PC-3 (cell line): ENCODE measurements at regions not wholly inside any gene's neighbourhood (a gene's known extent, or its start where the extent isn't known, plus 50 kb on each side); places are given as distances from the start of the nearest gene placed in this dataset.

Experiments
- EZH2 ChIP-seq: fragments of 300-600 bp; sonication (generic); IDR thresholded peaks from one replicate; pipeline ENCODE4 v1.6.1; 2017; ENCODE audit warnings: antibody characterized with exemption, mild to moderate bottlenecking, low read length; ENCODE audit not compliant: unreplicated experiment
- TF ChIP-seq, protein P1 (sequence below): fragments of 300-600 bp; sonication (generic); conservative IDR thresholded peaks from 2 replicates; pipeline ENCODE4 v1.5.1; 2017; ENCODE audit warnings: antibody characterized with exemption, low read depth, mild to moderate bottlenecking, low read length

DNA sequence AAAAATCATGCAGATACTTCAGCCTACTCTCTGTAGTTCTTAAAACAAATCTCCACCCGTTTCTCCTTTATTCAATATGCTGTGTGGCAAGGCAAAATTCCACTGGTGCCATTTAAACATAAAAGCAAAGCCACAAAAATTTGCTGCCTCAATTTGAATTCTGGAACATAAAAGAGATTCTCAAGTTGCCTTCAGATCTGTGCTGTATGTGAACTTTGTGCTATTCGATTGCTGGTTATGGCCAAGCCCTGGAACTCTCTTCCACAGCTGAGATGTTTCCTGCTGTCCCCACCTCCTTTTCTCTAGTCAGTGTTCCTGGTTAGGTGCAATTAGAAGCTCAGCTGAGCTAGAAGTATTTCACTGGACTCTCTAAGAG, 395.3 kb upstream of the BTBD3 start:
- no peak for TF ChIP-seq EZH2
- TF ChIP-seq, protein P1, sequence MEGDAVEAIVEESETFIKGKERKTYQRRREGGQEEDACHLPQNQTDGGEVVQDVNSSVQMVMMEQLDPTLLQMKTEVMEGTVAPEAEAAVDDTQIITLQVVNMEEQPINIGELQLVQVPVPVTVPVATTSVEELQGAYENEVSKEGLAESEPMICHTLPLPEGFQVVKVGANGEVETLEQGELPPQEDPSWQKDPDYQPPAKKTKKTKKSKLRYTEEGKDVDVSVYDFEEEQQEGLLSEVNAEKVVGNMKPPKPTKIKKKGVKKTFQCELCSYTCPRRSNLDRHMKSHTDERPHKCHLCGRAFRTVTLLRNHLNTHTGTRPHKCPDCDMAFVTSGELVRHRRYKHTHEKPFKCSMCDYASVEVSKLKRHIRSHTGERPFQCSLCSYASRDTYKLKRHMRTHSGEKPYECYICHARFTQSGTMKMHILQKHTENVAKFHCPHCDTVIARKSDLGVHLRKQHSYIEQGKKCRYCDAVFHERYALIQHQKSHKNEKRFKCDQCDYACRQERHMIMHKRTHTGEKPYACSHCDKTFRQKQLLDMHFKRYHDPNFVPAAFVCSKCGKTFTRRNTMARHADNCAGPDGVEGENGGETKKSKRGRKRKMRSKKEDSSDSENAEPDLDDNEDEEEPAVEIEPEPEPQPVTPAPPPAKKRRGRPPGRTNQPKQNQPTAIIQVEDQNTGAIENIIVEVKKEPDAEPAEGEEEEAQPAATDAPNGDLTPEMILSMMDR, result no peak
